HUES6 (cell line): ENCODE measurements at regions not wholly inside any gene's neighbourhood (a gene's known extent, or its start where the extent isn't known, plus 50 kb on each side); places are given as distances from the start of the nearest gene placed in this dataset.

Experiments used
- H3K27ac ChIP-seq: 2 replicates; pipeline ENCODE4 v1.7.0; 2013; ENCODE audit warnings: low read depth, mild to moderate bottlenecking, low read length, inconsistent platforms
- H3K27me3 ChIP-seq: 2 replicates; pipeline ENCODE4 v1.6.1; 2013; ENCODE audit warnings: low read length; ENCODE audit not compliant: control insufficient read depth, insufficient read depth
- H3K36me3 ChIP-seq: 2 replicates; pipeline ENCODE4 v1.6.1; 2013; ENCODE audit warnings: low read length; ENCODE audit not compliant: control insufficient read depth, insufficient read depth
- H3K4me1 ChIP-seq: 2 replicates; pipeline ENCODE4 v1.6.1; 2013; ENCODE audit warnings: low read length; ENCODE audit not compliant: control insufficient read depth, insufficient read depth
- H3K4me3 ChIP-seq: 2 replicates; pipeline ENCODE4 v1.5.1; 2013; ENCODE audit warnings: low read depth, low read length
- H3K9ac ChIP-seq: one replicate; pipeline ENCODE4 v1.6.1; 2013; ENCODE audit warnings: mild to moderate bottlenecking, low read length
- H3K9me3 ChIP-seq: 2 replicates; pipeline ENCODE4 v1.6.1; 2013; ENCODE audit warnings: low read depth, low read length; ENCODE audit not compliant: control insufficient read depth, insufficient read depth

GRCh38 chr2:188039307-188039706, 252.4 kb upstream of the GULP1 start:
- Histone ChIP-seq H3K9me3 (peaks cover 4% of the 10 kb centered on the region; the same call in 1 of the 2 replicates), H3K27me3 (no peaks in the 10 kb centered on the region), H3K4me3 (no peak overlapping the region), H3K27ac (no peak overlapping the region), H3K36me3 (peaks cover 69% of the 10 kb centered on the region), H3K9ac (no peak overlapping the region), H3K4me1 (peaks cover 16% of the 10 kb centered on the region)

GRCh38 chr2:188042412-188042811, 249.3 kb upstream of the GULP1 start:
- peak overlapping the region; percentile 18; the same call in 1 of the 2 replicates for H3K27ac ChIP-seq
- H3K27me3 ChIP-seq, result no peaks in the 10 kb centered on the region
- no peak overlapping the region for H3K9ac ChIP-seq
- peaks cover 4% of the 10 kb centered on the region; the same call in 1 of the 2 replicates for H3K4me1 ChIP-seq
- H3K36me3 ChIP-seq, result peaks cover 46% of the 10 kb centered on the region
- no peak overlapping the region for H3K4me3 ChIP-seq
- peaks cover 8% of the 10 kb centered on the region; the same call in 1 of the 2 replicates for H3K9me3 ChIP-seq

GRCh38 chr2:188045016-188045415, 246.7 kb upstream of the GULP1 start:
- Histone ChIP-seq H3K27me3 (no peaks in the 10 kb centered on the region), H3K36me3 (peaks cover 22% of the 10 kb centered on the region), H3K4me1 (peaks cover 9% of the 10 kb centered on the region; the same call in 1 of the 2 replicates)

GRCh38 chr2:188046437-188046836, 245.2 kb upstream of the GULP1 start:
- Histone ChIP-seq H3K36me3 (0 out of 2 replicates have a peak, but pooled peaks cover 10% of the 10 kb centered on the region), H3K9ac (no peak overlapping the region), H3K4me3 (no peak overlapping the region), H3K27me3 (no peaks in the 10 kb centered on the region), H3K4me1 (peaks cover 20% of the 10 kb centered on the region), H3K27ac (no peak overlapping the region), H3K9me3 (peaks cover 8% of the 10 kb centered on the region; the same call in 1 of the 2 replicates)

More at GRCh38 chr2:188045016-188045415, 246.7 kb upstream of the GULP1 start:
- no peak overlapping the region for H3K27ac ChIP-seq
- H3K9ac ChIP-seq, result no peak overlapping the region
- H3K9me3 ChIP-seq, result peaks cover 8% of the 10 kb centered on the region; the same call in 1 of the 2 replicates
- H3K4me3 ChIP-seq, result no peak overlapping the region

DNA sequence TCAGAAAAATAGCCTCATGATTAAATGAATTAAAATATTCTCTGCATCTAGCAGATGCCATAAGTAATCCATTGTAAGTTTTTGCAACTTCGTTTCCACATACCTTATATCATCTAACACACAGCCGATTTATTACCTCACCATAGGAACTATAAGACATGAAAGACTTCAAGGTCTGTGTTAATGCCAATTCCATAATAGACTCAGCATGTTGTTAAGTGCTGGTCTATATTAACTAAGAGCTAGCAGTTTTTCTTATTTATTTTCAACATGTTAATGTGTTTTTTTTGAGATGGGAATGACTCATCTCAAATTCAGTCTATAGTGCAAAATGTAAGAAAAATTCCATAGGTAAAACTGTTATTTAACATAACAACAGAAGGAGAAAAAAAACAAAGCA, 243.9 kb upstream of the GULP1 start:
- H3K27ac ChIP-seq, result no peak overlapping the region
- H3K27me3 ChIP-seq, result no peaks in the 10 kb centered on the region
- H3K4me3 ChIP-seq, result no peak overlapping the region
- H3K4me1 ChIP-seq, result peaks cover 27% of the 10 kb centered on the region
- H3K36me3 ChIP-seq, result 0 out of 2 replicates have a peak, but pooled peaks cover 10% of the 10 kb centered on the region
- peaks cover 8% of the 10 kb centered on the region; the same call in 1 of the 2 replicates for H3K9me3 ChIP-seq
- H3K9ac ChIP-seq, result no peak overlapping the region

DNA sequence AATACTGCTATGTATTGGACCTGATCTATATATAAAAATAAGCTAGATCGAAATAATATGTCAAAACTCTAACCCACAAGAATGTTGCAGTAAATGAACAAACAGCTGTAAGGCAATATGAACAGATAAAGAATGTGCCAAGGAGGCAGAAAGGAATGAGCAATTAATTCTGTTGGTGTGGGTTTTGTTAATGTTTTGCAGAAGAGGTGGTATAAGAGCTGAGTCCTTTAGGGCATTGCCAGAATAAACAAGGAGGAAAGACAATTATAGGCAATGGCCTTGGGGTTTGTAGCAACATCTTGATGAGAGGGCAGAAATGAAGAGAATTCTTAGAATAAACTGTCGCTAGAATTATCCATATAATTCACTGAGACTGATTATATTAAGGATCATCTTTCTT, 240.9 kb upstream of the GULP1 start:
- H3K27ac ChIP-seq, result no peak overlapping the region

DNA sequence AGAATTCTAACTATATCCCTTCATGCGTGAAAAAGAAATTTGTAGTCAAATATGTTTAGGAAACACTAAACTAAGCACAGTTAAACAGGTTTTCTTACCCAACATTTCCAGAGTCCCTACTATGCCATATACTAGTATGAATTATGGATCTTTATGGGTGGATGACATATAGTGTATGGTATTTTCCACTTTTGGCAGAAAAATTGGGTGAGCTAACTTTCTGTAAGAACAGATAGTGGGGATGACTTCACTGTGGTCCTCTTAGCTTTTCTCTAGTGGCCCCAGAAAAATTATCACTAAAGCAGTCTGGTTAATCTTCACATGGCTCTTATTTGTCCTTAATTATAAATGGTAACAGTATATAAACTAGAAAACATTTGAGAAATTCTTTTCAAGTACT, 240.0 kb upstream of the GULP1 start:
- Histone ChIP-seq H3K36me3 (no peaks in the 10 kb centered on the region), H3K27me3 (no peaks in the 10 kb centered on the region), H3K27ac (no peak overlapping the region), H3K4me1 (peaks cover 27% of the 10 kb centered on the region), H3K9ac (no peak overlapping the region), H3K9me3 (no peaks in the 10 kb centered on the region), H3K4me3 (no peak overlapping the region)

More for the DNA sequence above, 240.9 kb upstream of the GULP1 start:
- Histone ChIP-seq H3K36me3 (no peaks in the 10 kb centered on the region), H3K27me3 (no peaks in the 10 kb centered on the region), H3K4me1 (peaks cover 27% of the 10 kb centered on the region), H3K9ac (no peak overlapping the region), H3K9me3 (no peaks in the 10 kb centered on the region), H3K4me3 (no peak overlapping the region)

GRCh38 chr2:188065386-188065785, 226.3 kb upstream of the GULP1 start:
- Histone ChIP-seq H3K27ac (no peak overlapping the region), H3K9ac (no peak overlapping the region), H3K27me3 (no peaks in the 10 kb centered on the region), H3K4me1 (no peaks in the 10 kb centered on the region), H3K4me3 (no peak overlapping the region), H3K36me3 (no peaks in the 10 kb centered on the region), H3K9me3 (peaks cover 8% of the 10 kb centered on the region; the same call in 1 of the 2 replicates)

DNA sequence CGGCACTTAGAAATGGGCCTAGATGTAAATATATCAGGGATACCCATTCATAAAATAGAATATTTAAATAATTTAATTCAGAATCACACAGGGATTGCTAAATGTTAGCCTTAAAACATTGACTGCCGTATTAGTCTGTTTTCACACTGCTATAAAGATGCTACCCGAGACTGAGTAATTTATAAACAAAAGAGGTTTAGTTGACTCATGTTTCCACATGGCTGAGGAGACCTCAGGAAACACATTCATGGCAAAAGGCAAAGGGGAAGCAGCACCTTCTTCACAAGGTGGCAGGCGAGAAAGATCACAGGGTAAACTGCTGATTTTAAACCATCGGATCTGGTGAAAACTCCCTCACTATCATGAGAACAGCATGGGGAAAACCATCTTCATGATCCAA, 223.6 kb upstream of the GULP1 start:
- H3K27me3 ChIP-seq, result no peaks in the 10 kb centered on the region
- H3K4me1 ChIP-seq, result no peaks in the 10 kb centered on the region
- no peak overlapping the region for H3K9ac ChIP-seq

GRCh38 chr2:188076149-188077056, 215.3 kb upstream of the GULP1 start:
- Histone ChIP-seq H3K27ac (no peak overlapping the region), H3K9me3 (peaks cover 22% of the 10 kb centered on the region; the same call in 1 of the 2 replicates), H3K27me3 (no peaks in the 10 kb centered on the region), H3K4me1 (no peaks in the 10 kb centered on the region), H3K4me3 (no peak overlapping the region), H3K9ac (no peak overlapping the region), H3K36me3 (peaks cover 31% of the 10 kb centered on the region; the same call in 1 of the 2 replicates)

More for the DNA sequence above, 223.6 kb upstream of the GULP1 start:
- H3K36me3 ChIP-seq, result no peaks in the 10 kb centered on the region; the same call in 1 of the 2 replicates
- no peak overlapping the region for H3K4me3 ChIP-seq
- no peak overlapping the region for H3K27ac ChIP-seq
- H3K9me3 ChIP-seq, result peaks cover 23% of the 10 kb centered on the region; the same call in 1 of the 2 replicates

- peaks cover 12% of the 10 kb centered on the region; the same call in 1 of the 2 replicates for H3K9me3 ChIP-seq
- H3K27me3 ChIP-seq, result no peaks in the 10 kb centered on the region
- H3K4me3 ChIP-seq, result no peak overlapping the region
- no peak overlapping the region for H3K27ac ChIP-seq
- no peak overlapping the region for H3K9ac ChIP-seq
- no peaks in the 10 kb centered on the region for H3K4me1 ChIP-seq
- peaks cover 36% of the 10 kb centered on the region; the same call in 1 of the 2 replicates for H3K36me3 ChIP-seq
Measured at GRCh38 chr2:188077757-188078156, 213.9 kb upstream of the GULP1 start.
